Calu3 (cell line): ENCODE measurements at regions not wholly inside any gene's neighbourhood (a gene's known extent, or its start where the extent isn't known, plus 50 kb on each side); places are given as distances from the start of the nearest gene placed in this dataset.

Experiments used
- BruUV-seq: library from RNA; stranded (reverse); fragments of 400-500 nt; replicated peaks from 2 replicates; lab custom pipeline; 2021; lab: Mats Ljungman, UMichigan
- CTCF ChIA-PET: fragments of 300-600 bp; sonication (Branson Sonifier 250); formaldehyde crosslinking; loops from one replicate; lab custom pipeline; 2022; ENCODE audit warnings: antibody characterized with exemption; lab: Charles Lee
- DNase-seq: peaks from one replicate; pipeline ENCODE4 v3.0.0; 2022
- H3K27ac Mint-ChIP-seq: one replicate; pipeline ENCODE4 v1.8.0; 2022; ENCODE audit warnings: mixed read lengths; ENCODE audit not compliant: unreplicated experiment
- H3K27me3 Mint-ChIP-seq: one replicate; pipeline ENCODE4 v1.8.0; 2022; ENCODE audit warnings: mixed read lengths; ENCODE audit not compliant: unreplicated experiment
- H3K36me3 Mint-ChIP-seq: one replicate; pipeline ENCODE4 v1.8.0; 2022; ENCODE audit warnings: mild to moderate bottlenecking, moderate library complexity, mixed read lengths; ENCODE audit not compliant: insufficient read depth, unreplicated experiment
- H3K4me1 Mint-ChIP-seq: one replicate; pipeline ENCODE4 v1.8.0; 2022; ENCODE audit warnings: mild to moderate bottlenecking, low read depth, mixed read lengths; ENCODE audit not compliant: unreplicated experiment
- H3K4me3 Mint-ChIP-seq: one replicate; pipeline ENCODE4 v1.8.0; 2022; ENCODE audit warnings: mild to moderate bottlenecking, low read depth, moderate library complexity, mixed read lengths; ENCODE audit not compliant: unreplicated experiment
- H3K9me3 Mint-ChIP-seq: one replicate; pipeline ENCODE4 v1.8.0; 2022; ENCODE audit warnings: low read depth, mixed read lengths; ENCODE audit not compliant: unreplicated experiment
- intact Hi-C: fragments of 100-400 bp; cut with micrococcal nuclease; formaldehyde crosslinking; loops from one replicate; pipeline ENCODE4 v1.10.0; 2022; ENCODE audit not compliant: unreplicated experiment
- TF ChIP-seq, protein P1 (sequence below): fragments of 200-600 bp; IDR thresholded peaks from one replicate; pipeline ENCODE4 v1.8.0; 2022; ENCODE audit warnings: antibody characterized with exemption; ENCODE audit not compliant: unreplicated experiment

DNA sequence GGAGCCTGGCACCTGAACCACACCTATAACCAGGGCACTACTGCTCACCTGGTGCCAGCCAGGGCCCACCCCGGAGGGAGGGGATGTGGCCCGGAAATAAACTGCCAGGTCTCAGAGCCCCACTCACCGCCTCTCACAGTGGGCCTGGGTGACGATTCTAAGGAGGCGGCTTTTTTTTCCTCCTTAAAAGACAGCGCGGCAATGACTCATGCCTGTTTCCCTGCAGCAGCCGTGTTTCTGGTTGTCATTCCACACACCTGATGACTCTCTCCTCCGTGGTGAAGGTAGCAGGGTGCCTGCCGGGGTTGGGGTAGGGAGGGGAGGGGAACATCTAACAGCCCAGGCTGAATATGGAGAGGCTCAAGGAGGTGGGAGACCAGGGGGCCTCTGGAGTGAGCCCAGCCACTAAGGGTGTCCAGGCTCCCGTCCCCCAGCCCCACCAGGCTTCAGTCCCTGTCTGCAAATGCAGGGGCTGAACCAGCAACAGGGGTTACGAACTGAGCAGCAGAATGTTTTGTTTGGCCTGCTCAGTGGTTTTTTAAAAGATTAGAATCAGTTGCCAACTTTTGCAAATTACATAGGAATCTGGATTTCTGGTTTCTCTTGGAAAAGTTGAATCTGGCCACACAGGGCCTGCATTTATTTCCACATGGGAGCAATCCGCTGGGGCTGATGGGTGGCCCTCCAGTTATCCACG is 127.3 kb upstream of the LINGO1 start:
- no peak overlapping the region for H3K27ac Mint-ChIP-seq
- peaks cover 88% of the 10 kb centered on the region for H3K27me3 Mint-ChIP-seq
- TF ChIP-seq, protein P1, sequence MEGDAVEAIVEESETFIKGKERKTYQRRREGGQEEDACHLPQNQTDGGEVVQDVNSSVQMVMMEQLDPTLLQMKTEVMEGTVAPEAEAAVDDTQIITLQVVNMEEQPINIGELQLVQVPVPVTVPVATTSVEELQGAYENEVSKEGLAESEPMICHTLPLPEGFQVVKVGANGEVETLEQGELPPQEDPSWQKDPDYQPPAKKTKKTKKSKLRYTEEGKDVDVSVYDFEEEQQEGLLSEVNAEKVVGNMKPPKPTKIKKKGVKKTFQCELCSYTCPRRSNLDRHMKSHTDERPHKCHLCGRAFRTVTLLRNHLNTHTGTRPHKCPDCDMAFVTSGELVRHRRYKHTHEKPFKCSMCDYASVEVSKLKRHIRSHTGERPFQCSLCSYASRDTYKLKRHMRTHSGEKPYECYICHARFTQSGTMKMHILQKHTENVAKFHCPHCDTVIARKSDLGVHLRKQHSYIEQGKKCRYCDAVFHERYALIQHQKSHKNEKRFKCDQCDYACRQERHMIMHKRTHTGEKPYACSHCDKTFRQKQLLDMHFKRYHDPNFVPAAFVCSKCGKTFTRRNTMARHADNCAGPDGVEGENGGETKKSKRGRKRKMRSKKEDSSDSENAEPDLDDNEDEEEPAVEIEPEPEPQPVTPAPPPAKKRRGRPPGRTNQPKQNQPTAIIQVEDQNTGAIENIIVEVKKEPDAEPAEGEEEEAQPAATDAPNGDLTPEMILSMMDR, result no peak
- intact Hi-C loops, result no loop called here
- H3K36me3 Mint-ChIP-seq, result no peaks in the 10 kb centered on the region
- no peaks in the 10 kb centered on the region for H3K4me1 Mint-ChIP-seq
- no peaks in the 10 kb centered on the region for H3K9me3 Mint-ChIP-seq
- DNase-seq, result no peak
- BruUV-seq, result no TSS peak
- CTCF ChIA-PET, result no interaction called here
- no peak overlapping the region for H3K4me3 Mint-ChIP-seq

DNA sequence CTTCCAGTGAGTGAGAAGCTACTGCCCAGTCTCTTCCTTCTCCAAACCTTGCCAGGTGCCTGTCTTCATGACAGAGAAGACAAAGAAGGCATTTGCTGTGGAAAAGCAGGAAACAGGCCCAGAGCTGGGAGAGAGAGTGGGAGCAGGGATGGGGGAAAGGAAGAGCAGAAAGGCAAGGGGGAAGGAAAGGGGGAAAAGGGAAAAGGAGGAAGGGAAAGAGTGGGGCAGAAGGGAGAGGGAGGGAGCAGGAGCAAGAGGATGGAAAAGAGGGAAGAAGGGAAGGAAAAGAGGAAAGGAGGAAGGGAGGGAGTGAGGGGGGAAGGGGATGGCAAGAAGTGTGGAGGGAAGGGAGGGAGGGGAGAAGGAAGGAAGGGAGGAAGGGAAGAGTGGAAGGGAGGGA is 121.2 kb upstream of the LINGO1 start:
- Mint-ChIP-seq H3K27ac (no peak overlapping the region), H3K4me1 (no peaks in the 10 kb centered on the region), H3K27me3 (peaks cover 100% of the 10 kb centered on the region), H3K9me3 (no peaks in the 10 kb centered on the region), H3K4me3 (no peak overlapping the region), H3K36me3 (no peaks in the 10 kb centered on the region)
- no TSS peak for BruUV-seq
- DNase-seq, result no peak
- TF ChIP-seq, protein P1, result no peak
- intact Hi-C loops, result no loop called here
- CTCF ChIA-PET, result interaction anchor here (1.1 kb wide), 1 partner anchor 50 kb away, joined by 4 read pairs; no protein-coding TSS in a partner anchor

DNA sequence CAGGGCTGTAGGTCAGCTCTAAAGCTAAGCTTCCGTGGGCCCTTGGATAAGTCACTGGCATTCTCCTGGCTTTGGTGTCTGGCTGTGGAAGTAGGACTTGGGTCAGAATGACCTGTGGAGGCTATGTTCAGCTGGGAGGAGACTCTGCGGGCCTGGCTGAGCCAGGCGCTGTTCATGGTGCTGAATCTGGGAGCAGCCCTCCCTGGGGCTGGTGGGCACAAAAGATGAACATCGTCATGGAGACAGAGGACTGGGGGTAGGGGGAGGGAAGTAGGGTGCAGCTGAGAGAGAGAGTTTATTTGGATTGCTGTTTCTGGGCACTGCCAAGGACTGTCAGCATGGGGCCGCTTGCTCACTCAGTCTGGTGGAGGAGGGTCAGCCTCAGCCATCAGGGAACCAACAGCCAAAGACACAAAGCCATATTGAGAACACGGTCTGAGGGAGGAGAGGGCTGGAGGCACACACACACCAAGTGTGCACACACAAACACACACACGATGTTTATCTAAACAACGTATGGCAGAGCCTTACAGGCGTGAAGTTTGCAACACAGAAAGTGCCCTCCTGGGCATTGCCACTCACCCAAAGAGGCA is 120.7 kb upstream of the LINGO1 start:
- no peaks in the 10 kb centered on the region for H3K4me1 Mint-ChIP-seq
- BruUV-seq, result no TSS peak
- peak; percentile 30 for DNase-seq
- no peak overlapping the region for H3K27ac Mint-ChIP-seq
- H3K36me3 Mint-ChIP-seq, result no peaks in the 10 kb centered on the region
- peaks cover 100% of the 10 kb centered on the region for H3K27me3 Mint-ChIP-seq
- no peak overlapping the region for H3K4me3 Mint-ChIP-seq
- intact Hi-C loops, result no loop called here
- TF ChIP-seq, protein P1, result no peak
- CTCF ChIA-PET, result interaction anchor here (0.6 to 1.5 kb wide), 3 partner anchors 9 to 613 kb away, joined by 3 to 6 read pairs (median 4); no protein-coding TSS in a partner anchor
- H3K9me3 Mint-ChIP-seq, result no peaks in the 10 kb centered on the region

DNA sequence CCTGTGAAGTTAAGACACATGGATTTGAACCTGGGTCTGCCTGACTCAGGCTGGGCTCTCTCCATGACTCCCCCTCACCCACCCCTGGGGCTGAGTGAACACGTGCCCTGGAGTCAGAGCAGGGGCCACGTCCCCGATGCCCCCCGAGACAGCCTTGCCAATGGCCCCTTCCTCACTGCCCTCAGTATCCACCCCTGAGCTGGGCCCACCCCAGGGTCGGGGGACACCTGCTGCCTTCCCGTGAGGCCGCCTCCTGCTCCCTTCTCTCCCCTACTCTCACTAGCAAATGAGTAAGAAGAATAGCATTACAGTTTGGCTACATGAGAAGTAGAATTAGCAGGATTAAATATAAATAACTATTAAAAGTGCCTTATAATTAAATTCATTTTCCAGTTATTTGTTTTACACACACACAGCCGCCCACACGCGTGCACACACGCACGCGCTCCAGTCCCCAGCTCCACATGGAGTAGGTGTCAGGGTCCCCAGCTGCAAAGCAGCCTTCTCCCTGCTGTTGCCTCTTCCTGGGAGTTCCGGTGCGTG is 117.4 kb upstream of the LINGO1 start:
- no TSS peak for BruUV-seq
- Mint-ChIP-seq H3K36me3 (no peaks in the 10 kb centered on the region), H3K27me3 (peaks cover 100% of the 10 kb centered on the region), H3K27ac (no peak overlapping the region), H3K4me1 (no peaks in the 10 kb centered on the region), H3K4me3 (no peak overlapping the region), H3K9me3 (no peaks in the 10 kb centered on the region)
- intact Hi-C loops, result no loop called here
- CTCF ChIA-PET, result no interaction called here
- no peak for DNase-seq
- TF ChIP-seq, protein P1, result no peak
